WTC11 (cell line): ENCODE measurements at regions not wholly inside any gene's neighbourhood (a gene's known extent, or its start where the extent isn't known, plus 50 kb on each side); places are given as distances from the start of the nearest gene placed in this dataset.

Experiments used
- ATAC-seq: fragments of 200-7000 bp; cut with Tn5 transposase; 2 replicates; pipeline ENCODE4 v1.10.0; 2021; ENCODE audit warnings: mild to moderate bottlenecking, moderate library complexity
- CTCF ChIA-PET: fragments of 300-600 bp; sonication (Branson Sonifier 250); formaldehyde crosslinking; loops from one replicate; lab custom pipeline; 2021; ENCODE audit warnings: antibody characterized with exemption; lab: Charles Lee
- POLR2A ChIA-PET: fragments of 350-600 bp; sonication (Branson Sonifier 250); formaldehyde crosslinking; loops from one replicate; lab custom pipeline; 2021; ENCODE audit warnings: antibody characterized with exemption; lab: Charles Lee
- DNase-seq: peaks from one replicate; pipeline ENCODE4 v3.0.0; 2021; ENCODE audit warnings: low spot score
- H3K27ac Mint-ChIP-seq: 2 replicates; pipeline ENCODE4 v1.8.0; 2021; ENCODE audit warnings: mixed read lengths
- H3K27me3 Mint-ChIP-seq: 2 replicates; pipeline ENCODE4 v1.8.0; 2021; ENCODE audit warnings: low read depth, mild to moderate bottlenecking, moderate library complexity, mixed read lengths
- H3K36me3 Mint-ChIP-seq: 2 replicates; pipeline ENCODE4 v1.8.0; 2021; ENCODE audit warnings: mixed read lengths
- H3K4me1 Mint-ChIP-seq: 2 replicates; pipeline ENCODE4 v1.8.0; 2022; ENCODE audit warnings: mixed read lengths
- H3K4me3 Mint-ChIP-seq: 2 replicates; pipeline ENCODE4 v1.8.0; 2021; ENCODE audit warnings: mild to moderate bottlenecking, moderate library complexity, mixed read lengths
- H3K9me3 Mint-ChIP-seq: 2 replicates; pipeline ENCODE4 v1.8.0; 2021; ENCODE audit warnings: mixed read lengths
- AFF4 ChIP-seq: sonication (generic); formaldehyde crosslinking; IDR thresholded peaks from 2 replicates; pipeline ENCODE4 v1.8.1; 2023; ENCODE audit warnings: mild to moderate bottlenecking, missing genetic modification reagents, borderline replicate concordance
- ATF1 ChIP-seq: sonication (generic); formaldehyde crosslinking; IDR thresholded peaks from 2 replicates; pipeline ENCODE4 v1.8.1; 2023; ENCODE audit warnings: mild to moderate bottlenecking, moderate library complexity, missing genetic modification reagents
- CDX4 ChIP-seq: fragments of 250-450 bp; sonication (Bioruptor Pico); IDR thresholded peaks from 2 replicates; pipeline ENCODE4 v1.9.0; 2021; ENCODE audit warnings: moderate library complexity, mild to moderate bottlenecking, inconsistent platforms, borderline replicate concordance
- CTCF ChIP-seq: fragments of 200-600 bp; IDR thresholded peaks from 2 replicates; pipeline ENCODE4 v1.8.0; 2022; ENCODE audit warnings: antibody characterized with exemption
- E2F5 ChIP-seq: sonication (generic); formaldehyde crosslinking; IDR thresholded peaks from 2 replicates; pipeline ENCODE4 v1.8.1; 2022; ENCODE audit warnings: mild to moderate bottlenecking, moderate library complexity, missing genetic modification reagents
- ESRRA ChIP-seq: sonication (generic); formaldehyde crosslinking; IDR thresholded peaks from 2 replicates; pipeline ENCODE4 v1.8.1; 2022; ENCODE audit warnings: mild to moderate bottlenecking, missing genetic modification reagents, borderline replicate concordance
- FOXK1 ChIP-seq: sonication (generic); formaldehyde crosslinking; IDR thresholded peaks from 2 replicates; pipeline ENCODE4 v1.8.0; 2022; ENCODE audit warnings: mild to moderate bottlenecking, moderate library complexity, missing genetic modification reagents
- GTF2I ChIP-seq: fragments of 250-450 bp; sonication (Bioruptor Pico); conservative IDR thresholded peaks from 2 replicates; pipeline ENCODE4 v1.4.0; 2021; ENCODE audit warnings: mild to moderate bottlenecking
- IRF1 ChIP-seq: sonication (generic); formaldehyde crosslinking; IDR thresholded peaks from 2 replicates; pipeline ENCODE4 v1.8.0; 2023; ENCODE audit warnings: missing genetic modification reagents
- MLX ChIP-seq: sonication (generic); formaldehyde crosslinking; IDR thresholded peaks from 2 replicates; pipeline ENCODE4 v1.8.1; 2023; ENCODE audit warnings: mild to moderate bottlenecking, missing genetic modification reagents, moderate library complexity
- NR2C2 ChIP-seq: sonication (generic); formaldehyde crosslinking; IDR thresholded peaks from 2 replicates; pipeline ENCODE4 v1.8.0; 2022; ENCODE audit warnings: mild to moderate bottlenecking, missing genetic modification reagents
- PRRX2 ChIP-seq: fragments of 250-450 bp; sonication (Bioruptor Pico); IDR thresholded peaks from 2 replicates; pipeline ENCODE4 v1.8.0; 2021; ENCODE audit warnings: mild to moderate bottlenecking
- RORB ChIP-seq: fragments of 250-450 bp; sonication (Bioruptor Pico); IDR thresholded peaks from 2 replicates; pipeline ENCODE4 v1.9.0; 2021; ENCODE audit warnings: mild to moderate bottlenecking
- SP1 ChIP-seq: sonication (generic); formaldehyde crosslinking; conservative IDR thresholded peaks from 2 replicates; pipeline ENCODE4 v1.8.1; 2022; ENCODE audit warnings: missing genetic modification reagents
- TP53 ChIP-seq: sonication (generic); formaldehyde crosslinking; IDR thresholded peaks from 2 replicates; pipeline ENCODE4 v1.8.1; 2023; ENCODE audit warnings: mild to moderate bottlenecking, missing genetic modification reagents
- ZNF232 ChIP-seq: sonication (generic); formaldehyde crosslinking; IDR thresholded peaks from 2 replicates; pipeline ENCODE4 v1.8.0; 2022; ENCODE audit warnings: mild to moderate bottlenecking, missing genetic modification reagents
- ZNF317 ChIP-seq: sonication (generic); formaldehyde crosslinking; IDR thresholded peaks from 2 replicates; pipeline ENCODE4 v1.8.1; 2023; ENCODE audit warnings: low read depth, mild to moderate bottlenecking, moderate library complexity, missing genetic modification reagents, borderline replicate concordance
- ZNF532 ChIP-seq: fragments of 250-450 bp; sonication (Bioruptor Pico); IDR thresholded peaks from 2 replicates; pipeline ENCODE4 v1.9.0; 2021; ENCODE audit warnings: mild to moderate bottlenecking, borderline replicate concordance

GRCh38 chr11:71101606-71102005 lies 150.8 kb downstream of the SHANK2 start (continued):
- TF ChIP-seq ZNF232 (CRISPR knock-in tag), result no peak

- POLR2A ChIA-PET, result no interaction called here
- Mint-ChIP-seq H3K4me1 (peaks cover 4% of the 10 kb centered on the region), H3K9me3 (no peaks in the 10 kb centered on the region), H3K27me3 (no peaks in the 10 kb centered on the region), H3K27ac (no peak overlapping the region), H3K4me3 (no peak overlapping the region), H3K36me3 (peaks cover 31% of the 10 kb centered on the region)
- DNase-seq (no peak), ATAC-seq (no peak)
- CTCF ChIA-PET, result no interaction called here
- TF ChIP-seq E2F5 (CRISPR knock-in tag) (no peak), MLX (CRISPR knock-in tag) (no peak), IRF1 (no peak), PRRX2 (CRISPR knock-in tag) (no peak), TP53 (CRISPR knock-in tag) (no peak), CTCF (no peak), ATF1 (CRISPR knock-in tag) (no peak), RORB (CRISPR knock-in tag) (no peak), GTF2I (CRISPR knock-in tag) (no peak)
Observed at GRCh38 chr11:71101046-71101445, 151.3 kb downstream of the SHANK2 start.

GRCh38 chr11:71098776-71099175 lies 153.6 kb downstream of the SHANK2 start:
- POLR2A ChIA-PET, result no interaction called here
- peaks cover 39% of the 10 kb centered on the region for H3K36me3 Mint-ChIP-seq
- peak overlapping the region; percentile 53; the same call in 1 of the 2 replicates for H3K27ac Mint-ChIP-seq
- no peak for DNase-seq
- H3K27me3 Mint-ChIP-seq, result no peaks in the 10 kb centered on the region
- TF ChIP-seq ESRRA (CRISPR knock-in tag) (no peak), SP1 (CRISPR knock-in tag) (no peak), FOXK1 (CRISPR knock-in tag) (no peak), AFF4 (no peak), ZNF532 (CRISPR knock-in tag) (no peak), CDX4 (CRISPR knock-in tag) (no peak), ZNF317 (no peak), PRRX2 (CRISPR knock-in tag) (no peak), NR2C2 (CRISPR knock-in tag) (no peak)
- H3K9me3 Mint-ChIP-seq, result no peaks in the 10 kb centered on the region
- H3K4me3 Mint-ChIP-seq, result no peak overlapping the region
- CTCF ChIA-PET, result interaction anchor here (1.3 kb wide), 1 partner anchor 302 kb away, joined by 3 read pairs; no protein-coding TSS in a partner anchor
- H3K4me1 Mint-ChIP-seq, result peaks cover 4% of the 10 kb centered on the region
- ATAC-seq, result no peak
